Caco-2 (cell line): ENCODE measurements at regions not wholly inside any gene's neighbourhood (a gene's known extent, or its start where the extent isn't known, plus 50 kb on each side); places are given as distances from the start of the nearest gene placed in this dataset.
A peak's percentile ranks its signal among the peaks of the same experiment; 100 is the strongest.

Source experiments
- BruUV-seq: library from RNA; stranded (reverse); fragments of 400-500 nt; replicated peaks from 2 replicates; lab custom pipeline; 2021; lab: Mats Ljungman, UMichigan
- CTCF ChIA-PET: fragments of 300-600 bp; sonication (Branson Sonifier 250); formaldehyde crosslinking; loops from one replicate; lab custom pipeline; 2022; ENCODE audit warnings: antibody characterized with exemption; lab: Charles Lee
- POLR2A ChIA-PET: fragments of 300-600 bp; sonication (Branson Sonifier 250); formaldehyde crosslinking; loops from one replicate; lab custom pipeline; 2022; ENCODE audit warnings: antibody characterized with exemption; lab: Charles Lee
- DNase-seq, 2 experiments: peaks; one replicate each; pipeline versions ENCODE4 v3.0.0 to v3.0.0-alpha.2; 2020 to 2022
- H3K27me3 ChIP-seq: replicated peaks from 2 replicates; pipeline ENCODE4 v1.6.0; 2011; ENCODE audit warnings: low read length; ENCODE audit not compliant: control insufficient read depth, insufficient read depth
- H3K36me3 ChIP-seq: 2 replicates; pipeline ENCODE4 v1.5.1; 2011; ENCODE audit warnings: low read length; ENCODE audit not compliant: control insufficient read depth, insufficient read depth
- H3K4me1 ChIP-seq: fragments of 250-450 bp; sonication (Bioruptor Pico); 2 replicates; pipeline ENCODE4 v1.5.1; 2020; ENCODE audit warnings: mild to moderate bottlenecking
- H3K4me3 ChIP-seq: 2 replicates; pipeline ENCODE4 v1.5.1; 2011; ENCODE audit warnings: low read depth, mild to moderate bottlenecking, control low read depth, low read length
- H3K9me3 ChIP-seq: fragments of 250-450 bp; sonication (Bioruptor Pico); 2 replicates; pipeline ENCODE4 v1.5.1; 2020; ENCODE audit warnings: mild to moderate bottlenecking, moderate library complexity
- H3K27ac Mint-ChIP-seq: one replicate; pipeline ENCODE4 v1.8.0; 2022; ENCODE audit warnings: mixed read lengths; ENCODE audit not compliant: unreplicated experiment
- H3K27me3 Mint-ChIP-seq: one replicate; pipeline ENCODE4 v1.8.0; 2022; ENCODE audit warnings: mixed read lengths; ENCODE audit not compliant: insufficient read depth, unreplicated experiment
- H3K36me3 Mint-ChIP-seq: one replicate; pipeline ENCODE4 v1.8.0; 2022; ENCODE audit warnings: mild to moderate bottlenecking, mixed read lengths; ENCODE audit not compliant: insufficient read depth, unreplicated experiment
- H3K4me1 Mint-ChIP-seq: one replicate; pipeline ENCODE4 v1.8.0; 2022; ENCODE audit warnings: low read depth, mixed read lengths; ENCODE audit not compliant: unreplicated experiment
- H3K4me3 Mint-ChIP-seq: one replicate; pipeline ENCODE4 v1.8.0; 2022; ENCODE audit warnings: mild to moderate bottlenecking, moderate library complexity, mixed read lengths; ENCODE audit not compliant: unreplicated experiment
- H3K9me3 Mint-ChIP-seq: one replicate; pipeline ENCODE4 v1.8.0; 2022; ENCODE audit warnings: mixed read lengths; ENCODE audit not compliant: unreplicated experiment
- CTCF ChIP-seq, 2 experiments: fragments of 200-600 bp in 1 of 2; IDR thresholded peaks; 1 replicate in 1 of 2; 2 replicates in 1 of 2; pipeline versions ENCODE4 v1.5.1 to v1.8.0; 2011 to 2022; ENCODE audit warnings: antibody characterized with exemption in 1 of 2, control low read depth in 1 of 2, inconsistent platforms in 1 of 2, low read depth in 1 of 2, low read length in 1 of 2, mild to moderate bottlenecking in 1 of 2, moderate library complexity in 1 of 2; ENCODE audit not compliant: insufficient read depth in 1 of 2, severe bottlenecking in 1 of 2, unreplicated experiment in 1 of 2
- intact Hi-C: fragments of 100-400 bp; cut with micrococcal nuclease; formaldehyde crosslinking; loops from one replicate; pipeline ENCODE4 v1.10.0; 2022; ENCODE audit not compliant: unreplicated experiment

- Mint-ChIP-seq H3K9me3 (no peaks in the 10 kb centered on the region), H3K4me1 (no peaks in the 10 kb centered on the region)
- H3K36me3 ChIP-seq, result no peaks in the 10 kb centered on the region
Observed at GRCh38 chrX:44637282-44637681, 94.6 kb upstream of the FUNDC1 start.

GRCh38 chrX:44621078-44621477 is 78.4 kb upstream of the FUNDC1 start:
- POLR2A ChIA-PET, result no interaction called here
- DNase-seq, result peak in 1 of 2 experiments; percentile 30
- no TSS peak for BruUV-seq
- CTCF ChIA-PET, result no interaction called here
- Histone ChIP-seq H3K36me3 (no peaks in the 10 kb centered on the region), H3K4me1 (no peaks in the 10 kb centered on the region), H3K27me3 (no peaks in the 10 kb centered on the region), H3K9me3 (no peaks in the 10 kb centered on the region), H3K4me3 (no peak overlapping the region)
- Mint-ChIP-seq H3K27ac (no peak overlapping the region), H3K9me3 (no peaks in the 10 kb centered on the region), H3K36me3 (no peaks in the 10 kb centered on the region), H3K4me3 (no peak overlapping the region), H3K27me3 (no peaks in the 10 kb centered on the region), H3K4me1 (no peaks in the 10 kb centered on the region)
- TF ChIP-seq CTCF (IDR thresholded peaks at IDR 0.05; ENCODE audit: insufficient read depth in 1 of 2, low read depth in 1 of 2, low read length in 1 of 2, severe bottlenecking in 1 of 2, unreplicated experiment in 1 of 2), result no peak
- intact Hi-C loops, result no loop called here

More at GRCh38 chrX:44637282-44637681, 94.6 kb upstream of the FUNDC1 start:
- TF ChIP-seq CTCF (IDR thresholded peaks at IDR 0.05; ENCODE audit: insufficient read depth in 1 of 2, low read depth in 1 of 2, low read length in 1 of 2, severe bottlenecking in 1 of 2, unreplicated experiment in 1 of 2), result no peak
- H3K27me3 ChIP-seq, result no peaks in the 10 kb centered on the region
- no peak for DNase-seq
- Mint-ChIP-seq H3K36me3 (no peaks in the 10 kb centered on the region), H3K4me3 (no peak overlapping the region), H3K27me3 (no peaks in the 10 kb centered on the region), H3K27ac (no peak overlapping the region)
- H3K9me3 ChIP-seq, result no peaks in the 10 kb centered on the region
- CTCF ChIA-PET, result no interaction called here
- POLR2A ChIA-PET, result no interaction called here
- no TSS peak for BruUV-seq
- intact Hi-C loops, result no loop called here
- H3K4me3 ChIP-seq, result no peak overlapping the region
- no peaks in the 10 kb centered on the region for H3K4me1 ChIP-seq

GRCh38 chrX:44619039-44619438 is 76.4 kb upstream of the FUNDC1 start:
- Mint-ChIP-seq H3K36me3 (no peaks in the 10 kb centered on the region), H3K4me3 (no peak overlapping the region), H3K27ac (no peak overlapping the region), H3K4me1 (no peaks in the 10 kb centered on the region), H3K9me3 (no peaks in the 10 kb centered on the region), H3K27me3 (no peaks in the 10 kb centered on the region)
- Histone ChIP-seq H3K9me3 (no peaks in the 10 kb centered on the region), H3K4me3 (no peak overlapping the region), H3K4me1 (no peaks in the 10 kb centered on the region), H3K36me3 (no peaks in the 10 kb centered on the region), H3K27me3 (no peaks in the 10 kb centered on the region)
- no TSS peak for BruUV-seq
- ChIA-PET CTCF (no interaction called here), POLR2A (no interaction called here)
- TF ChIP-seq CTCF (IDR thresholded peaks at IDR 0.05; ENCODE audit: insufficient read depth in 1 of 2, low read depth in 1 of 2, low read length in 1 of 2, severe bottlenecking in 1 of 2, unreplicated experiment in 1 of 2), result no peak
- no peak for DNase-seq
- intact Hi-C loops, result no loop called here
